ENCODE measurements at regions not wholly inside any gene's neighbourhood (a gene's known extent, or its start where the extent isn't known, plus 50 kb on each side); places are given as distances from the start of the nearest gene placed in this dataset.

DNA sequence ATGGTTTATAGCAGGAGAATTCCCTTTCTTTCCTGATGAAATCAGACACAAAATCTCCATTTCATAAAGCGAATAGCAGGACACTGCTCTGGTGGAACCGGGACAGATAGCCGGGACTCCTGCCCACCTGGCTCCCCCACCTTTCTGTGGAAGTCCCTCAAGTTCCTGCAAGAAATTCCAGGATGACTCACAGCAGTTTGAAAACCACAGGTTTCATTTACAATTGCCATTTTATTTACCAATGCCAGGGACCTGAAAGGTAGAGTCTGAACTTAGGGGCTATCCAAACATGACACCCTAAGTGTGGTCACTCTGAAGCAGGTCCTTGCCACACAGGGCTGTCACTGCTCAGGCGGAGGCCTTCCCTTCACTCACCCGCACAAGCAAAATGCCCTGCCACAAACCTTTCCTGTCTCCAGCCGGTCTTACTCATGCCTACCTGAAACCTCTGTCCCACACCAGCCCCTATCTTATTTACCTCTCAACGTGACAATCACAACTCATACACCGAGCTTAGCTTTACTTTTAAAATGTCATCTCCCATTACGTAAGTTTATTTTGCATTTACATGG is 63.3 kb upstream of the TAF1L start:
- no peak for ATAC-seq

DNA sequence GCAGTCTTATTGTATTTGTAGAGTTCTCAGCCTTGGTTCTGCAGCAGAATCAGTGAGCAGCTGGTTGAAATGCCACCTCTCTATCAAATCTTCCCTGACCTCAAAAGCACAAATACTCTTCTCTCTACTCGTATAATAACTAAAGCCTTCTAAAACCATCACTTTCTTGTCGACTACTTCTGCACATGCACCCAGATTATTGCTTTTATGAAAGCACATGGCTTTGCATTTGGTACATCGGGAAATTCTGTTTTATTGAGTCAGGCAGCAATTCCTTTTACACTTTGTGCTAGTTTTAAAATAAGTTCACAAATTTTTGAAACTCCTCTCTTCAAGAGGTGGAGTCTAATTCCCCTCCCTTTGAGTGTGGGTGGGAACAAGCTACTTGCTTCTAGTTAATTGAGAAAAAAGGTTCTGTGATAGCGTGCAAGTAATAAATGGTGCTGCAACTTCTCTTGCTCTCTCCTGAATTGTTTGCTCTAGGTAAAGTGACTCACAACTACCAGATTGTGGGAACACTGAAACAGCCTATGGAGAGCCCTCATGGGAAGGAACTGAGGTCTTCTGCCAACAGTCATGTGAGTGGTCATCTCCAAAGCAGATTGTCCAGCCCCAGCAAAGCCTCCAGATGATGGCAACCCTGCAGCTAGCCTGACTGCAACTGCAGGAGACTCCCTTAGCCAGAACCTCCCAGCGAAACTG is 66.0 kb upstream of the TAF1L start:
- ATAC-seq = no peak

GRCh38 chr9:32703635-32704034 is 68.2 kb upstream of the TAF1L start:
- no peak for ATAC-seq

DNA sequence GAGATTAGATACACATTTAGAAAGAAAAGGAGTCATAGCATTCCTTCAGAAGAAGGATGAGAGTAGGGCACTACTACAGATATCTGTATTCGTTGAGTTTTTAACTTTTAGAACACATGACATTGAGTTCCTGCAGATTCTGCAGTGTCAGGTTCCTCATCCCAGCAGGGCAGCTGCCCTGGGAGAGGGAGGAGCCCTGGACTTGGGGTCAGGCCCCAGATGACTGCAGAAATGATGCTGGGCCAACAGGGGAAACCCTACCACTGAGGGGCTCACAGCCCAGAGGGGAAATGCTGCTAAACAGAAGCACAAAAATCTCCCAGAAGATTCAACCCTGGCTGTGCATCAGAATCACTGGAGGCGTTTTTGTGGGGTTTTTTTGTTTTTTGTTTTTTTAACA is 68.9 kb upstream of the TAF1L start:
- ATAC-seq = no peak

- peak; percentile 53 for ATAC-seq
Observed at GRCh38 chr9:32705059-32705458, 69.6 kb upstream of the TAF1L start.

GRCh38 chr9:32706004-32706724 is 70.7 kb upstream of the TAF1L start:
- ATAC-seq = no peak

GRCh38 chr9:32706725-32707100 is 71.2 kb upstream of the TAF1L start:
- no peak for ATAC-seq

DNA sequence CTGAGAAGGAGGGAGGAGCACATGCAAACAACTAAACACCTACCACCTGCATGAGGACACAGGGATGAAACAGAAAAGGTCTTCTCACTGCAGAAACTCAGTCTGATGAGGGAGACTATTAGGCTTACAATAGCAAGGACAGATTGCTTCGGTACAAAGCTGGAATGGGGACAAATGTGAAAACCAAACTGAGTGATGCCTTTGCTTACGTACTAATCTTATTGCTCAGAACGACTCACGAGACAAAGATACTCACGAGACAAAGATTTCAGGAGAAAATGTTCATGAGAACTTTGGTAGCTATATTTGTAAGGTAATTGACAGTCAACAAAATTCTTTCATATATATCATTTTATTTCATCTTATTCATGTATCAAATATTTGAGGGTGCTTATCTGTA is 71.9 kb upstream of the TAF1L start:
- no peak for ATAC-seq

DNA sequence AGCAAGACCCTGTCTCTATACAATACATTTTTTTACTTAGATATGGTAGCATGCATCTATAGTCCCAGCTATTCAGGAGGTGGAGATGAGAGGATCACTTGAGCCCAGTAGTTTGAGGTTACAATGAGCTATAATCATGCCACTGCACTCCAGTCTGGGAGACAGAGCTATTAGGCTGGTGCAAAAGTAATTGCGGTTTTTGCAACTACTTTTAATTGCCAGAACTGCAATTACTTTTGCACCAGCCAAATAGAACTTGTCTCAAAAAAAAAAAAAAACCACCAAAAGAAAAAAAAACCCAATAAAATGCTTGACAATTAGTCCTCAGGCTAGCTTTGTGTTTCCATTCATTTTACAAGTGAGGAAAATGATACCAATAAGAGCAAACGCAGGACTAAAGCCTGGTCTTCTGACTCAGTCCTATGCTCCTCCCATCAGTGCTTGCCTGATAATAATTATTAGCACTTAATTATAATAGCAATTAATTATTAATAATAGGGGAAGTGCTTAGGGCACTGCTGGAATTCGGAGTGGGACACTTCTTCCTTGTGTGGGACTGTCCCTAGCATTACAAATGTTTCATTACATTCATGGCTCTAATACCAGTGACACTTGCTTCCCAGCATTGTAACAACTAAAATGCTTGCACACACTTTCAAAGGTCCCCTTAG is 73.1 kb upstream of the TAF1L start:
- no peak for ATAC-seq

GRCh38 chr9:32709871-32710270 is 73.5 kb upstream of the TMEM215 start:
- no peak for ATAC-seq

GRCh38 chr9:32716425-32716824 is 66.9 kb upstream of the TMEM215 start:
- ATAC-seq = no peak

DNA sequence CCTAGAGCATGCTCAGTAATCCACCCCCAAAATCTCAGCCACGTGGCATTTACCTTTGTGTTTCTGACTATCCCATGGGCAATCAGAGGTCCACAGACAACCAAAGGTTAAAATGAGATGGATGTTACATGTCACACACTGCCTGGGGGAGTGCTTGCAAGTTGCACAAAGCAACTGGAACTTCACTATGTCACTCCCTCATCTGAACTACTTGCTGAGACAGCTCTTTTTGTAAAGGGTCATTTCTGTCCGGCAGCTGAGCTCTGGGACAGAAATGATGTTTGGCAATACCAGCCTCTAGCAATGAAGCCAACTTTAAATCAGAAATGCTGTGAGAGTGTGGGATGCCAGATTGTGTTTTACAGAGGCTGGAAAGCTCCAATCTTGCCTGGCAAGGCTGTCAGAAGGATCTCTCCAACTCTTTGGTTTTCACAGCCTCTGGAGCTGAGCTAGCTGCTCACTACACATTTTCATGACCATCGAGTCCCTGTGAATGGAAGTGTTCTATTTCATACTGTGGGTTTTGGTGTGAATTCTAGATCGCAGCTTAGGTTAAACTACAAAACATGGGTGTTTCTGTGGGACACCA is 66.3 kb upstream of the TMEM215 start:
- no peak for ATAC-seq

DNA sequence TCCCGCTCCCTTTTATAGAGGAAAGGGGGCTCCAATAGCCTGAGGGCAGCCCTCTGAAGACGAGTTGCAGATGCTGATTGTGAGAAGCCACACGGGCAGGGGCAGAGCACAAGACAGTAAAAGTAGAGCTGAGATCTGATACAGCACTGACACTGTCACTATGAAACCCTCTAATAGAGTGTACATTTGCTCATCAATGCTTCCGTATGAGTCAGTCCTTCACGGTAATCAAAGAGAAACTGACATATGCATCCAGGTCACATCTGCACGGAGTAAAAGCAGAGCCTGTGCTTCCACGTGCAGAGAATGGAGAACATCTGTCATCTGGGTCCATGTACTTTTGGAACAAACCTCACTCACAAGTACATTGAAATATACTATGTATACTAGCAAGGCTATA is 60.6 kb upstream of the TMEM215 start:
- ATAC-seq = no peak

- ATAC-seq = no peak
Observed at GRCh38 chr9:32723789-32724325, 59.5 kb upstream of the TMEM215 start.

DNA sequence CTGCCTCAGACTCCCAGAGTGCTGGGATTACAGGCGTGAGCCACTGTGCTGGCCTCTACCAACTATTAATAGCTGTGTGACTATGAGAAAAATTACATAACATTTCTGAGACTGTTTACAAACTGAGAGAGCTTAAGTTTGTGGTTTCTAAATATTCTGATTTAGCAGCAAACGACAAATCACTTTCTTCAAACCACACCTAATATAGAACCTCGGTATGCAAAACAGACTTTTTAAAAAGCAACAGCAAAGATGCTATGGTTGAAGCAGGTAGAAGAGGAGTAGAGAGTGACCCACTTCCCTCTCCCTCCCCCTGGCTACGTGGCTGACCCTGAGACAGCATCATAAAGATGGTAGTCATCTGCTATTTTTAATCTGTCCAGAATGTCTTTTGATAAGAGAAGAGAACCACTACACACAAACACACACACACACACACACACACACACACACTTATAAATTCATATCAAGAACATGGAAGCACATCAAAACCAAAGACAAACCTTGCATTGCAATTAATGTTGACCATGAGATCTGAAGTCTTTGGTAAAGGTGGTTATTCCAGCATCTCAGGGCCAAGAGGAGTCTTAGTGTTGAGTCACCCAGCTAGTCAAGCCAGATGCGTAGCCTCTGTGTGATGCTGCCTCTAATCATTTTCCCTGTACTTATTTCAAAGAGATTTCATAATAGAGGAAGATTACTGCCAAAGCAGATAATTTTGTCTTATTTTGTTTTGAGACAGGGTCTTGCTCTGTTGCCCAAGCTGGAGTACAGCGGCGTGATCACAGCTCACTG is 58.1 kb upstream of the TMEM215 start:
- no peak for ATAC-seq

DNA sequence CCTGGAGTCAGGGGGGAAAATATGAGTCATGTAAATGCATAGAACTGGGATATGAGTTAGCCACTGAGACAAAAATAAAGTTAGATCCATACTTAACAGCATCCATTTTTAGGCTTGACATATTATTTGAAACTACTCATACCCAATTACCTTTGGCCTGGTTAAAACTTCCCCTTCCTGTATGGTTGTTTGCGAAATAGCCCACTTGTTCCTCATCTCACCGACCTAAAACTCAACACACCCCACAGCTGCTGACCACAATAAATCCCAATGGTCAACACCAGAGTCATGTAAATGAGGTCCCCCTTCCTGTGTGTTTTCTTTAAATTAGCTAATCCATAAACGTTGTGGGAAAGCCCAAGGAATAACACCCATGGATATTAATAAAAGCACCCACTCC is 55.2 kb upstream of the TMEM215 start:
- ATAC-seq = no peak
